HL-60 (cell line): ENCODE measurements at regions not wholly inside any gene's neighbourhood (a gene's known extent, or its start where the extent isn't known, plus 50 kb on each side); places are given as distances from the start of the nearest gene placed in this dataset.

Experiments used
- GABPA ChIP-seq: IDR thresholded peaks from 2 replicates; pipeline ENCODE4 v1.6.1; 2012; ENCODE audit warnings: low read depth
- POLR2AphosphoS5 ChIP-seq: IDR thresholded peaks from 2 replicates; pipeline ENCODE4 v1.6.1; 2012; ENCODE audit warnings: low read depth
- TF ChIP-seq, protein P1 (sequence below): IDR thresholded peaks from one replicate; pipeline ENCODE4 v1.5.1; 2011; ENCODE audit warnings: low read length, control low read depth, inconsistent platforms; ENCODE audit not compliant: insufficient read depth
- TF ChIP-seq, protein P2 (sequence below): IDR thresholded peaks from 2 replicates; pipeline ENCODE4 v1.6.1; 2012; ENCODE audit warnings: low read depth; ENCODE audit not compliant: insufficient replicate concordance

- TF ChIP-seq, protein P1, sequence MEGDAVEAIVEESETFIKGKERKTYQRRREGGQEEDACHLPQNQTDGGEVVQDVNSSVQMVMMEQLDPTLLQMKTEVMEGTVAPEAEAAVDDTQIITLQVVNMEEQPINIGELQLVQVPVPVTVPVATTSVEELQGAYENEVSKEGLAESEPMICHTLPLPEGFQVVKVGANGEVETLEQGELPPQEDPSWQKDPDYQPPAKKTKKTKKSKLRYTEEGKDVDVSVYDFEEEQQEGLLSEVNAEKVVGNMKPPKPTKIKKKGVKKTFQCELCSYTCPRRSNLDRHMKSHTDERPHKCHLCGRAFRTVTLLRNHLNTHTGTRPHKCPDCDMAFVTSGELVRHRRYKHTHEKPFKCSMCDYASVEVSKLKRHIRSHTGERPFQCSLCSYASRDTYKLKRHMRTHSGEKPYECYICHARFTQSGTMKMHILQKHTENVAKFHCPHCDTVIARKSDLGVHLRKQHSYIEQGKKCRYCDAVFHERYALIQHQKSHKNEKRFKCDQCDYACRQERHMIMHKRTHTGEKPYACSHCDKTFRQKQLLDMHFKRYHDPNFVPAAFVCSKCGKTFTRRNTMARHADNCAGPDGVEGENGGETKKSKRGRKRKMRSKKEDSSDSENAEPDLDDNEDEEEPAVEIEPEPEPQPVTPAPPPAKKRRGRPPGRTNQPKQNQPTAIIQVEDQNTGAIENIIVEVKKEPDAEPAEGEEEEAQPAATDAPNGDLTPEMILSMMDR = no peak
- TF ChIP-seq POLR2AphosphoS5 = no peak
- TF ChIP-seq GABPA = no peak
- TF ChIP-seq, protein P2, sequence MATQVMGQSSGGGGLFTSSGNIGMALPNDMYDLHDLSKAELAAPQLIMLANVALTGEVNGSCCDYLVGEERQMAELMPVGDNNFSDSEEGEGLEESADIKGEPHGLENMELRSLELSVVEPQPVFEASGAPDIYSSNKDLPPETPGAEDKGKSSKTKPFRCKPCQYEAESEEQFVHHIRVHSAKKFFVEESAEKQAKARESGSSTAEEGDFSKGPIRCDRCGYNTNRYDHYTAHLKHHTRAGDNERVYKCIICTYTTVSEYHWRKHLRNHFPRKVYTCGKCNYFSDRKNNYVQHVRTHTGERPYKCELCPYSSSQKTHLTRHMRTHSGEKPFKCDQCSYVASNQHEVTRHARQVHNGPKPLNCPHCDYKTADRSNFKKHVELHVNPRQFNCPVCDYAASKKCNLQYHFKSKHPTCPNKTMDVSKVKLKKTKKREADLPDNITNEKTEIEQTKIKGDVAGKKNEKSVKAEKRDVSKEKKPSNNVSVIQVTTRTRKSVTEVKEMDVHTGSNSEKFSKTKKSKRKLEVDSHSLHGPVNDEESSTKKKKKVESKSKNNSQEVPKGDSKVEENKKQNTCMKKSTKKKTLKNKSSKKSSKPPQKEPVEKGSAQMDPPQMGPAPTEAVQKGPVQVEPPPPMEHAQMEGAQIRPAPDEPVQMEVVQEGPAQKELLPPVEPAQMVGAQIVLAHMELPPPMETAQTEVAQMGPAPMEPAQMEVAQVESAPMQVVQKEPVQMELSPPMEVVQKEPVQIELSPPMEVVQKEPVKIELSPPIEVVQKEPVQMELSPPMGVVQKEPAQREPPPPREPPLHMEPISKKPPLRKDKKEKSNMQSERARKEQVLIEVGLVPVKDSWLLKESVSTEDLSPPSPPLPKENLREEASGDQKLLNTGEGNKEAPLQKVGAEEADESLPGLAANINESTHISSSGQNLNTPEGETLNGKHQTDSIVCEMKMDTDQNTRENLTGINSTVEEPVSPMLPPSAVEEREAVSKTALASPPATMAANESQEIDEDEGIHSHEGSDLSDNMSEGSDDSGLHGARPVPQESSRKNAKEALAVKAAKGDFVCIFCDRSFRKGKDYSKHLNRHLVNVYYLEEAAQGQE = no peak
These were observed 517.2 kb downstream of the MN1 start for GRCh38 chr22:27284324-27284723.
